HUES6 (cell line): ENCODE measurements at regions not wholly inside any gene's neighbourhood (a gene's known extent, or its start where the extent isn't known, plus 50 kb on each side); places are given as distances from the start of the nearest gene placed in this dataset.

Experiments
- H3K27ac ChIP-seq: 2 replicates; pipeline ENCODE4 v1.7.0; 2013; ENCODE audit warnings: low read depth, mild to moderate bottlenecking, low read length, inconsistent platforms
- H3K27me3 ChIP-seq: 2 replicates; pipeline ENCODE4 v1.6.1; 2013; ENCODE audit warnings: low read length; ENCODE audit not compliant: control insufficient read depth, insufficient read depth
- H3K36me3 ChIP-seq: 2 replicates; pipeline ENCODE4 v1.6.1; 2013; ENCODE audit warnings: low read length; ENCODE audit not compliant: control insufficient read depth, insufficient read depth
- H3K4me1 ChIP-seq: 2 replicates; pipeline ENCODE4 v1.6.1; 2013; ENCODE audit warnings: low read length; ENCODE audit not compliant: control insufficient read depth, insufficient read depth
- H3K4me3 ChIP-seq: 2 replicates; pipeline ENCODE4 v1.5.1; 2013; ENCODE audit warnings: low read depth, low read length
- H3K9ac ChIP-seq: one replicate; pipeline ENCODE4 v1.6.1; 2013; ENCODE audit warnings: mild to moderate bottlenecking, low read length
- H3K9me3 ChIP-seq: 2 replicates; pipeline ENCODE4 v1.6.1; 2013; ENCODE audit warnings: low read depth, low read length; ENCODE audit not compliant: control insufficient read depth, insufficient read depth

GRCh38 chr16:66199189-66199588, 167.3 kb upstream of the CDH5 start:
- H3K9ac ChIP-seq, result no peak overlapping the region
- H3K4me1 ChIP-seq, result no peaks in the 10 kb centered on the region
- no peaks in the 10 kb centered on the region for H3K36me3 ChIP-seq
- H3K4me3 ChIP-seq, result no peak overlapping the region
- H3K27ac ChIP-seq, result no peak overlapping the region
- H3K9me3 ChIP-seq, result no peaks in the 10 kb centered on the region
- H3K27me3 ChIP-seq, result no peaks in the 10 kb centered on the region

GRCh38 chr16:66198641-66199040, 167.8 kb upstream of the CDH5 start:
- no peaks in the 10 kb centered on the region for H3K36me3 ChIP-seq
- H3K4me1 ChIP-seq, result no peaks in the 10 kb centered on the region
- H3K27me3 ChIP-seq, result no peaks in the 10 kb centered on the region
- no peak overlapping the region for H3K27ac ChIP-seq
- no peak overlapping the region for H3K9ac ChIP-seq
- no peaks in the 10 kb centered on the region for H3K9me3 ChIP-seq
- H3K4me3 ChIP-seq, result no peak overlapping the region

- Histone ChIP-seq H3K4me1 (no peaks in the 10 kb centered on the region), H3K4me3 (no peak overlapping the region), H3K36me3 (no peaks in the 10 kb centered on the region), H3K27me3 (no peaks in the 10 kb centered on the region), H3K9me3 (no peaks in the 10 kb centered on the region), H3K27ac (no peak overlapping the region), H3K9ac (no peak overlapping the region)
These were observed 168.7 kb upstream of the CDH5 start for GRCh38 chr16:66197668-66198278.

GRCh38 chr16:66196770-66197169, 169.7 kb upstream of the CDH5 start:
- Histone ChIP-seq H3K36me3 (no peaks in the 10 kb centered on the region), H3K4me3 (no peak overlapping the region), H3K27ac (no peak overlapping the region), H3K9me3 (no peaks in the 10 kb centered on the region), H3K27me3 (no peaks in the 10 kb centered on the region), H3K9ac (no peak overlapping the region), H3K4me1 (no peaks in the 10 kb centered on the region)

GRCh38 chr16:66194866-66195265, 171.6 kb upstream of the CDH5 start:
- Histone ChIP-seq H3K4me1 (no peaks in the 10 kb centered on the region), H3K4me3 (no peak overlapping the region), H3K36me3 (no peaks in the 10 kb centered on the region), H3K9ac (no peak overlapping the region), H3K27me3 (no peaks in the 10 kb centered on the region), H3K27ac (no peak overlapping the region), H3K9me3 (no peaks in the 10 kb centered on the region)

- no peak overlapping the region for H3K27ac ChIP-seq
- H3K9me3 ChIP-seq, result no peaks in the 10 kb centered on the region
- H3K36me3 ChIP-seq, result no peaks in the 10 kb centered on the region
- H3K4me3 ChIP-seq, result no peak overlapping the region
- H3K9ac ChIP-seq, result no peak overlapping the region
- peaks cover 9% of the 10 kb centered on the region; the same call in 1 of the 2 replicates for H3K4me1 ChIP-seq
- no peaks in the 10 kb centered on the region for H3K27me3 ChIP-seq
These were observed 172.8 kb upstream of the CDH5 start for GRCh38 chr16:66193543-66194229.

GRCh38 chr16:66190411-66190810, 176.1 kb upstream of the CDH5 start:
- Histone ChIP-seq H3K9ac (no peak overlapping the region), H3K9me3 (no peaks in the 10 kb centered on the region), H3K27me3 (no peaks in the 10 kb centered on the region; the same call in 1 of the 2 replicates), H3K27ac (no peak overlapping the region), H3K4me3 (no peak overlapping the region), H3K36me3 (no peaks in the 10 kb centered on the region), H3K4me1 (peaks cover 13% of the 10 kb centered on the region; the same call in 1 of the 2 replicates)

- H3K4me3 ChIP-seq, result no peak overlapping the region
- H3K27me3 ChIP-seq, result no peaks in the 10 kb centered on the region; the same call in 1 of the 2 replicates
- H3K36me3 ChIP-seq, result no peaks in the 10 kb centered on the region
- H3K27ac ChIP-seq, result no peak overlapping the region
- H3K9me3 ChIP-seq, result no peaks in the 10 kb centered on the region
- H3K9ac ChIP-seq, result no peak overlapping the region
- H3K4me1 ChIP-seq, result peaks cover 13% of the 10 kb centered on the region; the same call in 1 of the 2 replicates
These were observed 176.5 kb upstream of the CDH5 start for GRCh38 chr16:66189951-66190350.

GRCh38 chr16:66188917-66189725, 177.4 kb upstream of the CDH5 start:
- no peak overlapping the region for H3K9ac ChIP-seq
- H3K36me3 ChIP-seq, result no peaks in the 10 kb centered on the region
- no peaks in the 10 kb centered on the region for H3K9me3 ChIP-seq
- no peak overlapping the region for H3K4me3 ChIP-seq
- H3K27ac ChIP-seq, result no peak overlapping the region
- peaks cover 13% of the 10 kb centered on the region; the same call in 1 of the 2 replicates for H3K4me1 ChIP-seq
- H3K27me3 ChIP-seq, result no peaks in the 10 kb centered on the region; the same call in 1 of the 2 replicates

- no peaks in the 10 kb centered on the region for H3K36me3 ChIP-seq
- no peaks in the 10 kb centered on the region; the same call in 1 of the 2 replicates for H3K27me3 ChIP-seq
- no peaks in the 10 kb centered on the region; the same call in 1 of the 2 replicates for H3K9me3 ChIP-seq
- no peak overlapping the region for H3K27ac ChIP-seq
- H3K4me1 ChIP-seq, result peaks cover 13% of the 10 kb centered on the region; the same call in 1 of the 2 replicates
- H3K4me3 ChIP-seq, result no peak overlapping the region
- no peak overlapping the region for H3K9ac ChIP-seq
These were observed 180.2 kb upstream of the CDH5 start for GRCh38 chr16:66186251-66186785.
